Large intestine (tissue), 3 donors: ENCODE measurements at regions not wholly inside any gene's neighbourhood (a gene's known extent, or its start where the extent isn't known, plus 50 kb on each side); places are given as distances from the start of the nearest gene placed in this dataset.
"Not testable (repeated sequence)": the region's sequence is repeated elsewhere in the genome, so short reads cannot be mapped to it uniquely, and the experiment has no call there.

Source experiments
- DNase-seq, 2 donors: peaks; one replicate each; pipeline versions ENCODE4 v3.0.0 to v3.0.0-alpha.2; 2013
- H3K27ac ChIP-seq: one replicate; pipeline ENCODE4 v1.5.1; 2013; ENCODE audit warnings: low read length
- H3K27me3 ChIP-seq: 2 replicates; pipeline ENCODE4 v1.6.1; 2013; ENCODE audit warnings: low read length; ENCODE audit not compliant: control insufficient read depth, insufficient read depth
- H3K36me3 ChIP-seq: 2 replicates; pipeline ENCODE4 v1.6.1; 2013; ENCODE audit warnings: low read length; ENCODE audit not compliant: control insufficient read depth, insufficient read depth
- H3K4me1 ChIP-seq: one replicate; pipeline ENCODE4 v1.6.1; 2013; ENCODE audit warnings: low read length; ENCODE audit not compliant: control insufficient read depth, insufficient read depth
- H3K4me3 ChIP-seq: one replicate; pipeline ENCODE4 v1.5.1; 2013; ENCODE audit warnings: low read length
- H3K9me3 ChIP-seq: one replicate; pipeline ENCODE4 v1.6.1; 2013; ENCODE audit warnings: mild to moderate bottlenecking, low read depth, low read length, moderate library complexity; ENCODE audit not compliant: control insufficient read depth
- WGBS: methylation state at CpG from one replicate; pipeline ENCODE4 v1.1.5; 2013; ENCODE audit warnings: low lambda C conversion rate; ENCODE audit not compliant: insufficient coverage; 5-methylcytosine and 5-hydroxymethylcytosine counted together

DNA sequence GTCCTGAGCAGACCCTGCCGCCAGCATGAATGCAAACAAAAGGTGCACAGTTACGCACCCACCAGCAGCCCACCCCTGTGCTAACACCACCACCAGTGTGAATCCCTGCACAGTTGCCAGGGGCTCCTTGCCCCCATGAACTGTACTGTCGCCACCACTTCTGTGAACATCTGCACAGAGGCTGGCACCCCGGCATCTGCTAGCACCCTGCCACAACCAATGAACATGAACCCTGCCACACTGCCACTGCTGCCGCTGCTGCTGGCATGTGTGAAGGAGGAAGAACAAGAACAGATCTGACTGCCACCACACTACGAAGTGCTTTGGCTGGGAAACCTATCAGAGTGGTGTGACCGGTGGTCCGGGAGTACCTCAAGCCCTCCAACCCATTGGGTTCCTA is 261.3 kb downstream of the PARM1 start:
- H3K36me3 ChIP-seq, result no peaks in the 10 kb centered on the region
- no peak overlapping the region for H3K27ac ChIP-seq
- H3K27me3 ChIP-seq, result no peaks in the 10 kb centered on the region
- no peaks in the 10 kb centered on the region for H3K4me1 ChIP-seq
- no peaks in the 10 kb centered on the region for H3K9me3 ChIP-seq
- no peak overlapping the region for H3K4me3 ChIP-seq
- WGBS, result no CpG with 5 or more reads among the region's 8 CpGs
- no peak for DNase-seq

GRCh38 chr4:75192182-75192581 is 259.3 kb downstream of the PARM1 start:
- not testable (repeated sequence) for H3K4me1 ChIP-seq, H3K36me3 ChIP-seq, H3K9me3 ChIP-seq, H3K27me3 ChIP-seq, H3K4me3 ChIP-seq, H3K27ac ChIP-seq, DNase-seq
- no CpG with 5 or more reads among the region's 2 CpGs for WGBS

- H3K4me1 ChIP-seq, result no peaks in the 10 kb centered on the region
- no peaks in the 10 kb centered on the region for H3K9me3 ChIP-seq
- no peak overlapping the region for H3K27ac ChIP-seq
- H3K36me3 ChIP-seq, result no peaks in the 10 kb centered on the region
- no CpG with 5 or more reads among the region's 4 CpGs for WGBS
- no peaks in the 10 kb centered on the region for H3K27me3 ChIP-seq
- DNase-seq, result no peak
- H3K4me3 ChIP-seq, result no peak overlapping the region
Measured at GRCh38 chr4:75189711-75190335, 256.9 kb downstream of the PARM1 start.

DNA sequence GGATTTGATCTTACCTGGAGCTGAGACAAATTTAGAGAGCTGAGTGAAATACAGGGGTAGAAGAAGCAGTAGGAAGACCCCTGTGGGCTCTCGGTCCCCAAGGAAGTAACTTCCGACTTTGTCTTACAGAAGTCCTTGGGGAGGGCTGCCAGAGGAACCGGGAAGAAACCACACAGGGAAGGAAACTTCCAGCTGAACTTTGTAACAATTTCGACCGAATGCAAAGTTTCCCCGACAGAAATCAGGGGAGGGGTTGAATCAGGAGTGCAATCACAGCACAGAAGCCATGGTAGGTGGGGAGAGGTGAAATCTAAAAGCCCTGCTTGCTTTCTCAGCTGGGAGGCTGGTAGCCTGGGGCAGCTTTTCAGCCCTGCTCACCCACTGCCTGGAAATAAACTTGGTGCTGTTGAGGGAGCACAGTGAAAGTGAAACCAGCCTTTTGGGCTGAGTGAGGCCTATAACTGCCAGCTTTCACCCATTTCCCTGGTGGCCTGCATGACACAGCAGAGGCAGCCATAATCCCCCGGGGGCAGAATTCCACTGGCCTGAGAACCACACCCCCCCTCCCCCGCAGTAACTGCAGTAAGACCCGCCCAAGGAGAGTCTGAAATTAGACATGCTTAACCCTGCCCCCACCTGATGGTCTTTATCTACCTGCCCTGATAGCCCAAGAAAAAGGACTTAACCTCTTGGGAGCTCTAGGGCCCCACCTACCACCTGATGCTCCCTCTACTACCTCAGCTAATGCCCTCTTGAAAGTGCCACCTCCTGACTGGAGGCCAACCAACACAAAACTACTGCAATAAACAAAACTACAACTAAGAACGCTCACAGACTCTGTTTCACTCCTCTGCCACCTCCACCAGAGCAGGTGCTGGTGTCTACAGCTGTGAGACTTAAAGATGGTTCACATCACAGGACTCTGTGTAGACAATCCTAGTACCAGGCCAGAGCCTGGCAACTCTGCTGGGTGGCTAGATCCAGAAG is 248.2 kb downstream of the PARM1 start:
- 91% methylated on average over 6 of the region's 10 CpGs for WGBS
- H3K4me1 ChIP-seq, result no peaks in the 10 kb centered on the region
- no peak overlapping the region for H3K4me3 ChIP-seq
- H3K27ac ChIP-seq, result no peak overlapping the region
- H3K27me3 ChIP-seq, result no peaks in the 10 kb centered on the region
- H3K36me3 ChIP-seq, result no peaks in the 10 kb centered on the region
- no peak for DNase-seq
- no peaks in the 10 kb centered on the region for H3K9me3 ChIP-seq

DNA sequence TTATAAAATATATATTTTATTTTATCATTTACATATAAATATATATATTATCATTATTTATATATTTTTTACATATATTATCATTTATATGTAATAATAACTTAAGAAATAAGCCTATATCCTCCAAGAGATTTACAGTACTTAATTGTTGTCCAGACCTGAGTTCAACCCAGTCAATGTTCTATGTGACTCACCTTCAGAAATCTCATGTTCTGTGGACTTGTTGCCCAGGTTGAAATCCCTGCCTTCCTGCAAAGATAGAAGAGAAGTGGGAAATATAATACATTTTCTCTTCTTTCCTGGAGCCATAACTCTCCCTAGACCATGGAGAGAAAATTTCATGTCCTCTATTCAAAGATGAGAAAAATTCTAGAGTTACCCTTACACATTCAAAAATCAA is 247.3 kb downstream of the PARM1 start:
- Histone ChIP-seq H3K36me3 (no peaks in the 10 kb centered on the region), H3K27ac (no peak overlapping the region), H3K4me1 (no peaks in the 10 kb centered on the region), H3K27me3 (no peaks in the 10 kb centered on the region), H3K9me3 (no peaks in the 10 kb centered on the region), H3K4me3 (no peak overlapping the region)
- DNase-seq, result no peak

DNA sequence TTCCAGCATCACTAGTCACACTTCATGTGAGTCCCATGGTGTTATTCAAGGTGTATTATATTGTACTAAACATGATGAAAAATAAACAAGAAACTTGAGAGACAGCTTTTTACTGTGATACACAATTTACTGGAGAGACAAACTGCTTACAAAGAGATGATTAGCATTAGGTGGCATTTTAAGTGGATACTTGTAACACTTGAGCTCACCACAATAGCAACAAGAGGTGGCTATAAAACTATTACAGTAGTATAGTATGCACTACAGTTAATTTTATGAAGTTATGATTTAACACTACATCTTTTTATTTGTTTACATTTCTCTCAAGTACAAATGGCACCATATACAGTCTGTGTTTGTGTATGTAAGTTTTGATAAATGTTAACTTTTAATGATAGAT is 246.6 kb downstream of the PARM1 start:
- no peak overlapping the region for H3K27ac ChIP-seq
- H3K4me1 ChIP-seq, result no peaks in the 10 kb centered on the region
- no peaks in the 10 kb centered on the region for H3K36me3 ChIP-seq
- no peaks in the 10 kb centered on the region for H3K27me3 ChIP-seq
- no peak overlapping the region for H3K4me3 ChIP-seq
- no peaks in the 10 kb centered on the region for H3K9me3 ChIP-seq
- DNase-seq, result no peak

DNA sequence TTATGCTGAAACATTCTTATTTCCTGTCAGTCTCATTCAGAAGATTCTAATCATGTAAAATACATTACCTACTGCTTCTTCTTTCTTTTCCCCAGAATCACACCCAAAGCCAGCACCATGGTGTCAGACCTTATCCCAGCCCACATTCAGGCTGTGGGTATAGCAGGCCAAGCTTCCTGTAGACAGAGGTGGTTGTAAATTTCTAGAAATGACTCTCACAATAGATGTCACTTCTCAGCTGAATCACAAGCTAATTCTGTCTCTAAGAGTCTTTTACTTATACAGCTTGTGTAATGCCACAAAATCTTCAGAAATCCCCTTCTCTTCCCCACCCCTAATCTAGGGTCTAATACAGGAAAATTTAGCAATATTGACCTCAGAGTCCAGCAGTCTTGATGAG is 239.6 kb downstream of the PARM1 start:
- H3K27me3 ChIP-seq, result no peaks in the 10 kb centered on the region
- DNase-seq, result no peak
- no peak overlapping the region for H3K27ac ChIP-seq
- no peaks in the 10 kb centered on the region for H3K9me3 ChIP-seq
- no peak overlapping the region for H3K4me3 ChIP-seq
- H3K4me1 ChIP-seq, result no peaks in the 10 kb centered on the region
- no peaks in the 10 kb centered on the region for H3K36me3 ChIP-seq

GRCh38 chr4:75169427-75169826 is 236.5 kb downstream of the PARM1 start:
- Histone ChIP-seq H3K27ac (no peak overlapping the region), H3K4me3 (no peak overlapping the region), H3K36me3 (no peaks in the 10 kb centered on the region), H3K4me1 (no peaks in the 10 kb centered on the region), H3K27me3 (no peaks in the 10 kb centered on the region), H3K9me3 (no peaks in the 10 kb centered on the region)
- WGBS, result 92% methylated on average over 4 of the region's 6 CpGs
- no peak for DNase-seq

GRCh38 chr4:75169020-75169419 is 236.1 kb downstream of the PARM1 start:
- H3K36me3 ChIP-seq, result no peaks in the 10 kb centered on the region
- H3K27me3 ChIP-seq, result no peaks in the 10 kb centered on the region
- no CpG with 5 or more reads among the region's 2 CpGs for WGBS
- no peak overlapping the region for H3K27ac ChIP-seq
- no peak for DNase-seq
- H3K4me1 ChIP-seq, result no peaks in the 10 kb centered on the region
- H3K4me3 ChIP-seq, result no peak overlapping the region
- H3K9me3 ChIP-seq, result no peaks in the 10 kb centered on the region

- H3K9me3 ChIP-seq, result no peaks in the 10 kb centered on the region
- H3K4me3 ChIP-seq, result no peak overlapping the region
- no peaks in the 10 kb centered on the region for H3K36me3 ChIP-seq
- H3K27ac ChIP-seq, result no peak overlapping the region
- no peak for DNase-seq
- no peaks in the 10 kb centered on the region for H3K27me3 ChIP-seq
- no peaks in the 10 kb centered on the region for H3K4me1 ChIP-seq
Measured at GRCh38 chr4:75168548-75168947, 235.6 kb downstream of the PARM1 start.

DNA sequence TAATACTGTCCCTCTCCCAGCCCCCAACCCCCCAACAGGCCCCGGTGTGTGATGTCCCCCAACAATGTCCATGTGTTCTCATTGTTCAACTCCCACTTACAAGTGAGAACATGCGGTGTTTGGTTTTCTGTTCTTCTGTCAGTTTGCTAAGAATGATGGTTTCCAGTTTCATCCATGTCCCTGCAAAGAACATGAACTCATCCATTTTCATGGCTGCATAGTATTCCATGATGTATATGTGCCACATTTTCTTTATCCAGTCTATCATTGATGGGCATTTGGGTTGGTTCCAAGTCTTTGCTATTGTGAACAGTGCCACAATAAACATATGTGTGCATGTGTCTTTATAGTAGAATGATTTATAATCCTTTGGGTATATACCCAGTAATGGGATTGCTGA is 232.2 kb downstream of the PARM1 start:
- H3K27me3 ChIP-seq, H3K9me3 ChIP-seq, H3K36me3 ChIP-seq, H3K4me1 ChIP-seq, H3K4me3 ChIP-seq, H3K27ac ChIP-seq, DNase-seq: not testable (repeated sequence)
- WGBS, result no CpG with 5 or more reads among the region's 2 CpGs
